SU-DHL-6 (cell line): ENCODE measurements at regions not wholly inside any gene's neighbourhood (a gene's known extent, or its start where the extent isn't known, plus 50 kb on each side); places are given as distances from the start of the nearest gene placed in this dataset.

Source experiments
- H2AFZ ChIP-seq: fragments of 200-600 bp; sonication (generic); 2 replicates; pipeline ENCODE4 v1.6.1; 2014; ENCODE audit warnings: low read depth, mild to moderate bottlenecking, moderate library complexity, mixed read lengths, antibody characterized with exemption, low read length; ENCODE audit not compliant: severe bottlenecking
- H3F3A ChIP-seq: fragments of 200-600 bp; shearing (Covaris generic); 2 replicates; pipeline ENCODE4 v1.6.0; 2016; ENCODE audit warnings: antibody characterized with exemption, mild to moderate bottlenecking; ENCODE audit not compliant: insufficient read depth
- H3K27ac ChIP-seq: fragments of 200-600 bp; sonication (generic); 2 replicates; pipeline ENCODE4 v1.5.1; 2016; ENCODE audit warnings: low read depth, mild to moderate bottlenecking, low read length, moderate library complexity, mixed read lengths
- H3K27me3 ChIP-seq: fragments of 200-600 bp; sonication (generic), shearing (Covaris generic); 2 replicates; pipeline ENCODE4 v1.6.0; 2014; ENCODE audit warnings: mild to moderate bottlenecking, low read length
- H3K36me3 ChIP-seq: fragments of 200-600 bp; sonication (generic); 2 replicates; pipeline ENCODE4 v1.6.1; 2014; ENCODE audit warnings: mild to moderate bottlenecking, low read length, mixed read lengths
- H3K4me2 ChIP-seq: fragments of 300-600, 200-600 bp; shearing (Covaris generic), sonication (generic); 2 replicates; pipeline ENCODE4 v1.6.0; 2014; ENCODE audit warnings: low read length, low read depth, mild to moderate bottlenecking; ENCODE audit not compliant: poor library complexity, severe bottlenecking
- H3K4me3 ChIP-seq: fragments of 200-600 bp; sonication (generic); 2 replicates; pipeline ENCODE4 v1.5.1; 2014; ENCODE audit warnings: antibody characterized with exemption, low read length, mild to moderate bottlenecking, mixed read lengths; ENCODE audit not compliant: insufficient read depth, poor library complexity, severe bottlenecking
- H3K79me2 ChIP-seq: fragments of 200-600 bp; sonication (generic); 2 replicates; pipeline ENCODE4 v1.6.1; 2014; ENCODE audit warnings: mild to moderate bottlenecking, low read length, moderate library complexity; ENCODE audit not compliant: insufficient read depth
- H3K9ac ChIP-seq: fragments of 200-600 bp; sonication (generic); 2 replicates; pipeline ENCODE4 v1.7.0; 2014; ENCODE audit warnings: mild to moderate bottlenecking, low read length
- H3K9me2 ChIP-seq: fragments of 200-600 bp; sonication (generic); replicated peaks from 2 replicates; pipeline ENCODE4 v1.6.1; 2014; ENCODE audit warnings: low read length; ENCODE audit not compliant: insufficient read depth
- H3K9me3 ChIP-seq: fragments of 200-600 bp; sonication (generic); 2 replicates; pipeline ENCODE4 v1.6.1; 2014; ENCODE audit warnings: low read length, mixed read lengths; ENCODE audit not compliant: insufficient read depth
- H4K20me1 ChIP-seq: fragments of 200-600 bp; sonication (generic); 2 replicates; pipeline ENCODE4 v1.6.1; 2014; ENCODE audit warnings: low read depth, mild to moderate bottlenecking, antibody characterized with exemption, low read length, moderate library complexity, mixed read lengths
- CTCF ChIP-seq: fragments of 200-600 bp; sonication (generic); IDR thresholded peaks from one replicate; pipeline ENCODE4 v1.5.1; 2017; ENCODE audit warnings: antibody characterized with exemption, mild to moderate bottlenecking, low read length, moderate library complexity; ENCODE audit not compliant: insufficient read depth, poor library complexity, severe bottlenecking
- EZH2phosphoT487 ChIP-seq: fragments of 200-600 bp; sonication (generic), shearing (Covaris generic); conservative IDR thresholded peaks from 2 replicates; pipeline ENCODE4 v1.6.1; 2018; ENCODE audit warnings: mild to moderate bottlenecking, antibody characterized with exemption, low read length, moderate library complexity, mixed read lengths

- Histone ChIP-seq H2AFZ (no peak overlapping the region), H3K36me3 (no peaks in the 10 kb centered on the region)
- TF ChIP-seq CTCF (no peak), EZH2phosphoT487 (no peak)
Measured at GRCh38 chr4:60588556-60588955, 611.6 kb upstream of the ADGRL3 start.

GRCh38 chr4:60589425-60589824 lies 610.7 kb upstream of the ADGRL3 start:
- no peaks in the 10 kb centered on the region for H3F3A ChIP-seq
- no peaks in the 10 kb centered on the region for H3K27me3 ChIP-seq
- TF ChIP-seq CTCF = no peak
- TF ChIP-seq EZH2phosphoT487 = no peak
- no peak overlapping the region for H3K4me3 ChIP-seq
- no peaks in the 10 kb centered on the region for H3K9me2 ChIP-seq
- H3K9me3 ChIP-seq = no peaks in the 10 kb centered on the region
- no peak overlapping the region for H3K4me2 ChIP-seq
- no peak overlapping the region for H3K9ac ChIP-seq
- no peaks in the 10 kb centered on the region for H4K20me1 ChIP-seq
- no peaks in the 10 kb centered on the region for H3K36me3 ChIP-seq
- H3K79me2 ChIP-seq = no peaks in the 10 kb centered on the region
- no peak overlapping the region for H2AFZ ChIP-seq
- H3K27ac ChIP-seq = no peak overlapping the region

More at GRCh38 chr4:60588556-60588955, 611.6 kb upstream of the ADGRL3 start:
- H3K9me2 ChIP-seq = no peaks in the 10 kb centered on the region
- no peak overlapping the region for H3K27ac ChIP-seq
- H3K9ac ChIP-seq = no peak overlapping the region
- H4K20me1 ChIP-seq = no peaks in the 10 kb centered on the region
- no peaks in the 10 kb centered on the region for H3K9me3 ChIP-seq
- no peaks in the 10 kb centered on the region for H3K27me3 ChIP-seq
- H3K4me2 ChIP-seq = no peak overlapping the region
- no peaks in the 10 kb centered on the region for H3K79me2 ChIP-seq
- H3K4me3 ChIP-seq = no peak overlapping the region
- H3F3A ChIP-seq = no peaks in the 10 kb centered on the region

- no peak overlapping the region for H3K9ac ChIP-seq
- no peak overlapping the region for H3K4me3 ChIP-seq
- H3K27me3 ChIP-seq = no peaks in the 10 kb centered on the region
- H3F3A ChIP-seq = no peaks in the 10 kb centered on the region
- no peaks in the 10 kb centered on the region for H4K20me1 ChIP-seq
- no peaks in the 10 kb centered on the region for H3K9me2 ChIP-seq
- no peaks in the 10 kb centered on the region for H3K79me2 ChIP-seq
- no peak overlapping the region for H3K27ac ChIP-seq
- no peak overlapping the region for H3K4me2 ChIP-seq
- no peak overlapping the region for H2AFZ ChIP-seq
- H3K9me3 ChIP-seq = no peaks in the 10 kb centered on the region
- TF ChIP-seq EZH2phosphoT487 (no peak), CTCF (no peak)
- no peaks in the 10 kb centered on the region for H3K36me3 ChIP-seq
Measured at GRCh38 chr4:60590116-60590515, 610.0 kb upstream of the ADGRL3 start.
